Activated naive CD4-positive, alpha-beta T cell treated with anti-CD3 and anti-CD28 coated beads, Interleukin-2, amount 50 U/mL, for 72 hours (primary cell): ENCODE measurements at regions not wholly inside any gene's neighbourhood (a gene's known extent, or its start where the extent isn't known, plus 50 kb on each side); places are given as distances from the start of the nearest gene placed in this dataset.

ENCODE experiments used
- ATAC-seq, 2 donors: fragments of 150-1000 bp; cut with Tn5 transposase; 2 replicates each; pipeline ENCODE4 v1.10.0; 2021; ENCODE audit warnings: mild to moderate bottlenecking in 2 of 2, moderate library complexity in 2 of 2
- DNase-seq, 2 donors: peaks; one replicate each; pipeline ENCODE4 v3.0.0; 2021 to 2022; ENCODE audit warnings: low spot score in 2 of 2
- H3K27ac Mint-ChIP-seq, 2 donors: one replicate each; pipeline ENCODE4 v1.8.0; 2022; ENCODE audit warnings: mild to moderate bottlenecking in 2 of 2, mixed read lengths in 2 of 2
- H3K36me3 Mint-ChIP-seq, 2 donors: one replicate each; pipeline ENCODE4 v1.8.0; 2022; ENCODE audit warnings: mixed read lengths in 2 of 2
- H3K9me3 Mint-ChIP-seq, 2 donors: one replicate each; pipeline ENCODE4 v1.8.0; 2022; ENCODE audit warnings: mixed read lengths in 2 of 2

GRCh38 chr2:16459606-16460005 is 206.0 kb downstream of the CYRIA start:
- Mint-ChIP-seq H3K27ac (no peak overlapping the region), H3K9me3 (peaks cover 0 to 3% of the 10 kb centered on the region in 2 donors), H3K36me3 (peaks cover 0 to 8% of the 10 kb centered on the region in 2 donors)
- ATAC-seq (no peak), DNase-seq (no peak)

- no peak for ATAC-seq
- peaks cover 0 to 3% of the 10 kb centered on the region in 2 donors for H3K9me3 Mint-ChIP-seq
- H3K36me3 Mint-ChIP-seq = peaks cover 0 to 7% of the 10 kb centered on the region in 2 donors
- DNase-seq = no peak
- no peak overlapping the region for H3K27ac Mint-ChIP-seq
Measured at GRCh38 chr2:16454621-16455020, 211.0 kb downstream of the CYRIA start.

DNA sequence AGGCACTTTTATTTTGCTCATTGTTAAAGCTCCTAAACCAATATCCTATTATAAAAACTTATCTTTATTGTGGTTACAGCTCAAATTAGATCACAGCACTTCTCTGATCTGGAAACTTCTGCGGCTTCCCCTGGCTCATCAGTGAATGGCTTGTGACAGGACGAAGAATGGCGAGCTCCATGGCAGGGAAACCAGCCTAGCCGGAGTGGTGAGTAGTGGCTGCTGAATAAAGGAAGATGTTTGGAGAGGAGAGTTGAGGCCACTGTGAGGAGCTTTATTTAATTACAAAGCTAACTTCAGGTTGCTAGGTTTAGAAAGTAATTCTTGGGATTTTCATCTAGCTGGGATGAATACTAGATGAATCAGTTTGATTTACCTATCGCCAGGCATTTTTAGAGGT is 213.5 kb downstream of the CYRIA start:
- no peak overlapping the region for H3K27ac Mint-ChIP-seq
- DNase-seq (no peak), ATAC-seq (no peak)
- H3K9me3 Mint-ChIP-seq = no peaks in the 10 kb centered on the region
- no peaks in the 10 kb centered on the region for H3K36me3 Mint-ChIP-seq

DNA sequence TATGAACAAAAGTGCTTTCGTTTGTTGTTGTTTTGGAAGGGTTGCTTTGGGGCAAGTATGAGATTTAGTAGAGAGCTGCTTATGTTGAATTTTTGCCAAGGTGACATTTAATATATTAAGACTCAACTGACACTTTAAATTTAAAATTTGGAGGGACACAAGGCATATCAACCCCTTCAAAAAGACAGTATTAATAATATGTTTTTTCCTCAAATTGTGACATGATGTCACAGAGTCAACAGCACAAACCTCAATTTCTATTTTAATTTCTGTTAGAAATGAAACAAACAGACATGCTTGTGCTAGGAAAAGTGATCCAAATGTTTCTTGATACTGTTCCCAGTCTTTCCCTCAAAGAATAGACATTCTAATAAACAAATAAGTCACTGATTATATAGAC is 218.9 kb downstream of the CYRIA start:
- ATAC-seq = no peak
- no peak overlapping the region for H3K27ac Mint-ChIP-seq

GRCh38 chr2:16442971-16443370 is 222.7 kb downstream of the CYRIA start:
- Mint-ChIP-seq H3K27ac (no peak overlapping the region), H3K36me3 (peaks cover 0 to 6% of the 10 kb centered on the region in 2 donors), H3K9me3 (peaks cover 0 to 6% of the 10 kb centered on the region in 2 donors)
- DNase-seq = no peak
- ATAC-seq = no peak

More for the DNA sequence above, 218.9 kb downstream of the CYRIA start:
- Mint-ChIP-seq H3K36me3 (peaks cover 0 to 1% of the 10 kb centered on the region in 2 donors), H3K9me3 (peaks cover 0 to 1% of the 10 kb centered on the region in 2 donors)
- DNase-seq = no peak

DNA sequence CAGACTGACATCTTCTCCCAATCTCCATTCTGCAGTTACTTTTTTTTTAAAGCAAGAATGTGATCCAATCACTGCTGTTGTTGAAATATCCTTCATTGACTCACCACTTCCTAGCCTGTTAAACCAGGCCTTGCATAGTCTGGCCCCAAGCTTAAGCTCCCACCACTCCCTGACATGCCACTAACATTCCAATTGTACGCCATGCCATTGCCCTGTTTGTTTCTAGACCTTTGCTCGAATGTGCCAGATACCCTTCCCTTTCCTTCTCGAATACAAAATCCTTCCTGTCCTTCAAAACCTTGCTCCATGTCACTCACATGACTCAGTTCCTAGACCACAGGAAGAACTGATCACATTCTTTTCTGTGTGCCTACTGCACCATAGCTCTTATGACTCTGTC is 224.2 kb downstream of the CYRIA start:
- no peak for DNase-seq
- peaks cover 0 to 6% of the 10 kb centered on the region in 2 donors for H3K36me3 Mint-ChIP-seq

GRCh38 chr2:16440898-16441297 is 224.7 kb downstream of the CYRIA start:
- no peak for DNase-seq
- H3K9me3 Mint-ChIP-seq = peaks cover 0 to 6% of the 10 kb centered on the region in 2 donors
- no peak for ATAC-seq

More for the DNA sequence above, 224.2 kb downstream of the CYRIA start:
- ATAC-seq = no peak
- H3K9me3 Mint-ChIP-seq = peaks cover 0 to 6% of the 10 kb centered on the region in 2 donors
- H3K27ac Mint-ChIP-seq = no peak overlapping the region

GRCh38 chr2:16438613-16439321 is 226.9 kb downstream of the CYRIA start:
- Mint-ChIP-seq H3K9me3 (peaks cover 0 to 6% of the 10 kb centered on the region in 2 donors), H3K36me3 (peaks cover 0 to 6% of the 10 kb centered on the region in 2 donors), H3K27ac (no peak overlapping the region)
- DNase-seq = no peak
- ATAC-seq = no peak

More at GRCh38 chr2:16440898-16441297, 224.7 kb downstream of the CYRIA start:
- peaks cover 0 to 6% of the 10 kb centered on the region in 2 donors for H3K36me3 Mint-ChIP-seq
- H3K27ac Mint-ChIP-seq = no peak overlapping the region

DNA sequence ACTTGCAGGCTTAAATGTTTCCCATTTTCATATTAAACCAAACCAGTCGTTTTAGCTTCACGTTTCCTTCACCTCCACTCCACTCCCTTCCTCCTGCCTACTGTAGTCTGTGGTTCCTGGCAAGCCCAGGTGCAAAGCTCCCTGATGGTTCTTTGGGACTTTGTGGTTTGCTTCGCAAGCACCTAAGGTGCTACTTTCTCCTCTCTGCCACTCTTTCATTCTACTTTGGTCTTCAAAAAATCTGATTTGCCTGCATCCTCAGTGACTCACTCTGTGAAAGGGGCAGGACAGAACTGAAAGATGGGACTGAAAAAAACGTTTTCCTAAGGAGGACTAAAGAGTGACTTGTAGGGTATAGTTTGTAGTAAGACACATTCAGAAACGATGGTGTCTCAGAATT is 228.4 kb downstream of the CYRIA start:
- DNase-seq (no peak), ATAC-seq (no peak)
- peaks cover 0 to 6% of the 10 kb centered on the region in 2 donors for H3K36me3 Mint-ChIP-seq
- H3K9me3 Mint-ChIP-seq = peaks cover 0 to 6% of the 10 kb centered on the region in 2 donors
- H3K27ac Mint-ChIP-seq = no peak overlapping the region

DNA sequence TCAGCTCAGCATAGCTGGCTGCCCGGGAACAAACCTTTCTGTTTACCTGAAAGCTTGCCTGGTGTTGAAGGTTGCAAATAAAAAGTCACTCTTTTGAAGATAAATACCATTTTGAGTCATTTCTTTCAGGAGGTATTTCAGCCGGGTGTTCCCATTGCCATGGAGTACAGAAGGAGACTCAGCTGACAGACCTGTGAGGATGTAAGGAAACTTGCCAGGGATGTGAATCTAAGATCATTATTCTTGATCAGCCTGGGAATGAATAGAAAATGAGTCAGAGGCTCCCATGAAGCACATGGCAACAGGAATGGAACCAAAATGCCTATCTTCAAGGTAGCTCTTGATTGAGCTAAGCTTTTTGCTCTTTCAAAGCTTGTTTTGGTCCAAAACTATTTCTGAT is 231.2 kb downstream of the CYRIA start:
- Mint-ChIP-seq H3K36me3 (no peaks in the 10 kb centered on the region), H3K27ac (no peak overlapping the region), H3K9me3 (no peaks in the 10 kb centered on the region)
- ATAC-seq = no peak
- no peak for DNase-seq

GRCh38 chr2:16430846-16431245 is 234.8 kb downstream of the CYRIA start:
- no peak for DNase-seq
- Mint-ChIP-seq H3K27ac (no peak overlapping the region), H3K36me3 (no peaks in the 10 kb centered on the region), H3K9me3 (no peaks in the 10 kb centered on the region)
- ATAC-seq = no peak

- H3K9me3 Mint-ChIP-seq = no peaks in the 10 kb centered on the region
- ATAC-seq (no peak), DNase-seq (no peak)
- H3K36me3 Mint-ChIP-seq = no peaks in the 10 kb centered on the region
- no peak overlapping the region for H3K27ac Mint-ChIP-seq
Measured at GRCh38 chr2:16429431-16430145, 236.0 kb downstream of the CYRIA start.

- ATAC-seq (no peak), DNase-seq (no peak)
- no peaks in the 10 kb centered on the region for H3K36me3 Mint-ChIP-seq
- H3K9me3 Mint-ChIP-seq = no peaks in the 10 kb centered on the region
- no peak overlapping the region for H3K27ac Mint-ChIP-seq
Measured at GRCh38 chr2:16429002-16429401, 236.6 kb downstream of the CYRIA start.

DNA sequence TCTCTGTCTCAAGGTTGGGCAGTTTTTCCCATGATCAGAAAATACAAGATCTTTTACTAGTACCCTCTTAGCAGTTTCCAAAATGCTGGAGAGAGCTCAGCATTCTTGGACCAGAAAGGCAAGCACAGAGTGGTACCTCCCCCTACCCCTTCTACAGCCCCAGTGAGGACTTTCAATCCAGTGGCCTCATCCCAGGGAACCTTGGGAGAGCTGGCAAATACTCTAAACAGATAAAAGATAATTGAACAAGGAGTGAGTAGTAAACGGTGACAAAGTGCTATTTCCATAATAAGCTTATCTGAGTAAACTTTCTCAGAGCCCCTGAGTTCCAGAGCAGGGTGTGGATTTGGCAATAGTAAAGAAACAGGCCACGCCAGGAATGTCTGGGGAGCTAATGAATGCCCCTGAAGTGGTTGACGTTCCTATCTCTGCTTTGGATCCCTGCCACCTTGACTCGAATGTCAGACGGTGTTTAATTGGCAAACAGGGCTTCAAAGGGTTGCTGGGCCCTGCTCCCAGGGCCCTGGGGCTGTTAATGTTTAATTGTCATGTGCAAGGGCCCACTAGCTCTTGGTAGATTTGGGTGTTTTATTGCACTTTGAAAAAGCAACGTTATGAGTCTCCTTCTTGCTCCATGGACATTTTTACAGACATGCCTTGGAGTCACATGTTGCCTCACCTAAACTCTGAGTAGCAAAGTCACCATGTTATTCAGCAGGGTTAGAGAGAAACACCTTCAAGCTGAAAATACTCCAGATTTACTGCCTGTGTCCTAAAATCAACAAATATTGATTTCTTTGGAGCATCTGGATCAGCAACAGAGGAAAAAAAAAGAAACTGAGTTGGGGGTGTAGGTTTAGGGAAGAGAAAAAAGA is 239.9 kb downstream of the CYRIA start:
- ATAC-seq (no peak), DNase-seq (no peak)
- no peaks in the 10 kb centered on the region for H3K9me3 Mint-ChIP-seq
- no peaks in the 10 kb centered on the region for H3K36me3 Mint-ChIP-seq
- no peak overlapping the region for H3K27ac Mint-ChIP-seq

DNA sequence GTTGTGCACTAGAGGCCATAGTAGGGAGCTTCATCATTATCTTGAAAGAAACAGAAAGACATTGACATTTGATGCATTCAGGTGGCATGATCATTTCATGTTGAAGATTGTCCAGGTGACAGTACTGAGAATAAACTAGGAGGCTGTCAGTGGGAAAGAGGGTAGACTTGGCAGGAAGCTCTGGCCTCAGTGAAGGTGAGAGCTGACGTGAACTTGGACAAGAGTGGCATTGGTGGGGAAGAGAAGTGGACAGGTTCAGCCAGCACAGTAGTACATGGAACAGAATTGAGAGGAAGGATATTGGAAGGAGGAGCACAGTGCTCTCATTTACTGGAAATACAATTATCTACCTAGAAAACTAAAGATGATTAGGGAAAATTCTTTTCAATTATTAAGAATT is 245.2 kb downstream of the CYRIA start:
- no peak for ATAC-seq
- H3K36me3 Mint-ChIP-seq = no peaks in the 10 kb centered on the region
- H3K9me3 Mint-ChIP-seq = peaks cover 3% of the 10 kb centered on the region in 2 donors
- DNase-seq = no peak
- no peak overlapping the region for H3K27ac Mint-ChIP-seq

- no peak for DNase-seq
- H3K36me3 Mint-ChIP-seq = no peaks in the 10 kb centered on the region
- no peak for ATAC-seq
Measured at GRCh38 chr2:16417726-16418125, 247.9 kb downstream of the CYRIA start.

DNA sequence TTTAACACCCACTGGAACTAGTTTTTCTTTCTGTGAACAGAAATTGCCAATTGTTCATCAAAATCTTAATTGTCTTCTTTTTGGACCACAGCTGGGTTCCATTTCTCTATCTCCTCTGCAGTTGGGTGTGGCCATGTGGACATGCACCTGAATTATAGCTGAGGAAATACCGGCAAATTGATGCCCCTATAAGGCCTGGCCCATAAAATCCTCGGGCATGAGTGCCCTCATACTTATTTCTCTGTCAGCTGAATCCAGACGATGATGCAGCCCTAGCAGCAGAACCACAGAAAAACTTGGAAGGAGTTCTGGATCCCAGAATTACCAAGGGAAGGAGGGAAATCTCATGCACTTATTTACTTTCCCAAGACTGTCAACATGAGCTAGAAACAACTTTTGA is 249.0 kb downstream of the CYRIA start:
- Mint-ChIP-seq H3K27ac (no peak overlapping the region), H3K36me3 (no peaks in the 10 kb centered on the region), H3K9me3 (peaks cover 5 to 7% of the 10 kb centered on the region in 2 donors)
- ATAC-seq (no peak), DNase-seq (no peak)

More at GRCh38 chr2:16417726-16418125, 247.9 kb downstream of the CYRIA start:
- Mint-ChIP-seq H3K9me3 (peaks cover 5 to 6% of the 10 kb centered on the region in 2 donors), H3K27ac (no peak overlapping the region)
